DOHH2 (cell line): ENCODE measurements at regions not wholly inside any gene's neighbourhood (a gene's known extent, or its start where the extent isn't known, plus 50 kb on each side); places are given as distances from the start of the nearest gene placed in this dataset.

Experiments used
- H3F3A ChIP-seq: fragments of 200-600 bp; sonication (generic), shearing (Covaris generic); 2 replicates; pipeline ENCODE4 v1.6.0; 2016; ENCODE audit warnings: antibody characterized with exemption, mild to moderate bottlenecking; ENCODE audit not compliant: control insufficient read depth, insufficient read depth
- H3K27ac ChIP-seq: fragments of 200-600 bp; sonication (generic); 2 replicates; pipeline ENCODE4 v1.5.1; 2014; ENCODE audit warnings: low read depth, mild to moderate bottlenecking, low read length, moderate library complexity
- H3K27me3 ChIP-seq: fragments of 200-600 bp; sonication (generic); 2 replicates; pipeline ENCODE4 v1.6.1; 2014; ENCODE audit warnings: mild to moderate bottlenecking, low read length, mixed read lengths; ENCODE audit not compliant: control insufficient read depth
- H3K36me3 ChIP-seq: fragments of 200-600 bp; sonication (generic); 2 replicates; pipeline ENCODE4 v1.6.1; 2014; ENCODE audit warnings: mild to moderate bottlenecking, low read length, moderate library complexity, mixed read lengths; ENCODE audit not compliant: control insufficient read depth
- H3K4me1 ChIP-seq: fragments of 200-600 bp; sonication (generic); 2 replicates; pipeline ENCODE4 v1.6.1; 2014; ENCODE audit warnings: mild to moderate bottlenecking, low read length, mixed read lengths; ENCODE audit not compliant: control insufficient read depth
- H3K4me2 ChIP-seq: fragments of 200-600 bp; sonication (generic); 2 replicates; pipeline ENCODE4 v1.6.0; 2014; ENCODE audit warnings: mild to moderate bottlenecking, low read length, moderate library complexity
- H3K4me3 ChIP-seq: fragments of 200-600 bp; sonication (generic); 2 replicates; pipeline ENCODE4 v1.5.1; 2014; ENCODE audit warnings: mild to moderate bottlenecking, low read length, mixed read lengths
- H3K79me2 ChIP-seq: fragments of 200-600 bp; sonication (generic); 2 replicates; pipeline ENCODE4 v1.6.1; 2014; ENCODE audit warnings: mild to moderate bottlenecking, low read length, mixed read lengths; ENCODE audit not compliant: control insufficient read depth
- H3K9me2 ChIP-seq: fragments of 200-600 bp; sonication (generic); replicated peaks from 2 replicates; pipeline ENCODE4 v1.6.1; 2014; ENCODE audit warnings: mild to moderate bottlenecking, low read length, mixed read lengths; ENCODE audit not compliant: control insufficient read depth
- H3K9me3 ChIP-seq: fragments of 200-600 bp; sonication (generic); 2 replicates; pipeline ENCODE4 v1.6.1; 2014; ENCODE audit warnings: antibody characterized with exemption, low read length, mixed read lengths; ENCODE audit not compliant: control insufficient read depth, insufficient read depth
- H4K20me1 ChIP-seq: fragments of 200-600 bp; sonication (generic); 2 replicates; pipeline ENCODE4 v1.6.0; 2014; ENCODE audit warnings: low read depth, mild to moderate bottlenecking, antibody characterized with exemption, low read length, moderate library complexity; ENCODE audit not compliant: control insufficient read depth, insufficient read depth
- CTCF ChIP-seq: fragments of 200-600 bp; sonication (generic); IDR thresholded peaks from one replicate; pipeline ENCODE4 v1.5.1; 2014; ENCODE audit warnings: antibody characterized with exemption, mild to moderate bottlenecking, low read depth, low read length; ENCODE audit not compliant: poor library complexity, severe bottlenecking
- EZH2phosphoT487 ChIP-seq: fragments of 200-600 bp; sonication (generic); IDR thresholded peaks from 2 replicates; pipeline ENCODE4 v1.6.1; 2017; ENCODE audit warnings: borderline replicate concordance, mild to moderate bottlenecking, antibody characterized with exemption, low read length, moderate library complexity, mixed read lengths

DNA sequence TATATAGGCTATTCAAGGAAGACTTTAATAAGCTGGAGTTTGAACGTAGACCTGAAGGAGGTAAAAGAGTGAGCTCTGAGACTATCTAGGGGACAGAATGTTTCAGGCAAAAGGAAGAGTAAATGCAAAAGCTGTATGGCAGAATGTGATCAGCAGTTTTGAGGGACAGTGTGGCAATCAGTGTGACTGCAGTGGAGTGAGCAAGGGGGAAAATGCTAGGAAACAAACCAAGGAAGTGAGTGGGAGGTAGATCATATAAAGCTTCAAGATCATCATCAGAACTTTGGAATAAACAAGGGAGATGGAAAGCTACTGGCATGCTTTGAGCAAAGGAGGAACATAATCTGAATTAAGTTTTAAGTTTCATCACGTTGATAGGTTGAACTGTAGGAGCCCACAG is 67.5 kb upstream of the BTG1 start:
- Histone ChIP-seq H4K20me1 (no peaks in the 10 kb centered on the region), H3K36me3 (no peaks in the 10 kb centered on the region), H3K4me1 (peaks cover 29% of the 10 kb centered on the region), H3K27me3 (no peaks in the 10 kb centered on the region), H3K27ac (no peak overlapping the region), H3F3A (no peaks in the 10 kb centered on the region; the same call in 1 of the 2 replicates), H3K9me2 (no peaks in the 10 kb centered on the region), H3K4me2 (no peak overlapping the region), H3K79me2 (no peaks in the 10 kb centered on the region), H3K9me3 (no peaks in the 10 kb centered on the region), H3K4me3 (no peak overlapping the region)
- TF ChIP-seq CTCF (no peak), EZH2phosphoT487 (no peak)

DNA sequence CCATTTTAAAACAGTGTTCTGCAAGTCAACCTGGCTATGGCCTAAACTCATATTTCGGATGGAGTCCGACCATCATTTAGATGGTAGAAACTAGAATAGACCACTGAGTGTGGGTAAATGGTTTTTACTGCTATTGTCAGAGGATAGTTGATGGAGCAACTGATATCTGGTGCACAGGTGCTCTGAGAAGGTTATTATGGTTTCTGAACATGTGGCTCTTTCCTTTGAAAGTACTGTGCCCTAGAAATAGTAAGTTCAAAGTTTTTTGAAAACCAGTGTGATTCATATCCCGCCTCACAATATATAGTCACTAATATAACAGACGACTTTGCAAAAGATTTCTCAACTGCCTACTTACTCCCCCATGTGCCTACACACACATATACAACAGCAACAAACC is 64.4 kb upstream of the BTG1 start:
- Histone ChIP-seq H3K4me3 (no peak overlapping the region), H3K4me1 (peaks cover 35% of the 10 kb centered on the region), H3K9me2 (no peaks in the 10 kb centered on the region)

DNA sequence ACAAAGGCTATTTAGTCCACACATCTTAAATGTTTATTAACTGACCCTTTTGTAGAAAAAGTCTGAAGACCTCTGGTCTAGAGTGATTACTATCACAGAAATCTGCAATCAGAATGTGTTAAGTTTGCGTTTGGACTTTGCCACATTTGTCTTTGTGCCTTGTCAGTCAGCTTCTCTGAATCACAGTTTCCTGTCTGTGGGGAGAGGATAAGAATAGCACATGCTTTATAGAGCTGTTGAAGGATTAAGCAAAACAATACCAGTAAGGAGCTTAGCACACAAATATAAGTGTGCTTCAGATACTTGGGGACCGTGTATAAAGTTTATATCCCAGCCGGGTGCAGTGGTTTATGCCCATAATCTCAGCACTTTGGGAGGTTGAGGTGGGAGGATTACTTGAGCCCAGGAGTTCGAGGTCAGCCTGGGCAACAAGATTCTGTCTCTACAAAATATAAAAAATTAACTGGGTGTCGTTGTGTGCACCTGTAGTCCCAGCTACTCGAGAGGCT is 63.0 kb upstream of the BTG1 start:
- Histone ChIP-seq H3K4me2 (peak overlapping the region; percentile 68), H3K9me3 (no peaks in the 10 kb centered on the region), H3F3A (no peaks in the 10 kb centered on the region; the same call in 1 of the 2 replicates), H3K36me3 (no peaks in the 10 kb centered on the region), H3K9me2 (no peaks in the 10 kb centered on the region), H3K4me3 (peak overlapping the region; percentile 66), H3K27ac (peak overlapping the region; percentile 77), H3K27me3 (no peaks in the 10 kb centered on the region), H3K79me2 (no peaks in the 10 kb centered on the region), H3K4me1 (peaks cover 35% of the 10 kb centered on the region), H4K20me1 (no peaks in the 10 kb centered on the region)
- no peak for TF ChIP-seq CTCF
- TF ChIP-seq EZH2phosphoT487: no peak

More for the DNA sequence above, 64.4 kb upstream of the BTG1 start:
- no peaks in the 10 kb centered on the region for H3K79me2 ChIP-seq
- no peaks in the 10 kb centered on the region for H3K27me3 ChIP-seq
- H3K36me3 ChIP-seq: no peaks in the 10 kb centered on the region
- H3K27ac ChIP-seq: no peak overlapping the region
- H3K9me3 ChIP-seq: no peaks in the 10 kb centered on the region
- H3K4me2 ChIP-seq: peak overlapping the region; percentile 68
- TF ChIP-seq EZH2phosphoT487 (no peak), CTCF (no peak)
- H4K20me1 ChIP-seq: no peaks in the 10 kb centered on the region
- no peaks in the 10 kb centered on the region; the same call in 1 of the 2 replicates for H3F3A ChIP-seq
